Skin epidermis (tissue), 12 donors: ENCODE measurements at regions not wholly inside any gene's neighbourhood (a gene's known extent, or its start where the extent isn't known, plus 50 kb on each side); places are given as distances from the start of the nearest gene placed in this dataset.

Source experiments
- H3K27ac ChIP-seq, 21 experiments: fragments of 200-600 bp; sonication (generic) in 11 of 21; one replicate each; pipeline ENCODE4 v1.5.0; 2020; ENCODE audit warnings: mild to moderate bottlenecking in 3 of 21, inconsistent platforms in 2 of 21, moderate library complexity in 2 of 21
- H3K4me3 ChIP-seq, 7 experiments: fragments of 200-600 bp; sonication (generic) in 2 of 7; one replicate each; pipeline ENCODE4 v1.5.0; 2020; ENCODE audit warnings: inconsistent platforms in 2 of 7, mild to moderate bottlenecking in 2 of 7, moderate library complexity in 1 of 7

DNA sequence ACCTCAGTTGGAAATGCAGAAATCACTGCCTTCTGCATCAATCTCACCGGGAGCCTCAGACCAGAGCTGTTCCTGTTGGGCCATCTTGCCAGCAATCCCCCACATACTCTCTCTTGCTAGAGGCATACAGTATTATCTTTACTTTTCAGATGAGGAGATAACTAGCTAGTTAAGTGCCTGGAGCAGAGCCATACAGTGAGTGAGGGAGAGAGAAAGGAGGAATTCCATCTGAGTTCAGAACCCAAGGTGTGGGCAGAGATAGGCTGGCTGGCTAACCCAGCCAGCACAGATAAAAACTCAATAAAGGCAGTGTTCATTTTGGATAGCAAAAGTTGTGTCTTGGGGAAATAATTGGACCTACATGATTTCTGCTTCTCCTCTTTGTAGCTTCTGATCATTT is 268.0 kb upstream of the KIF2A start:
- H3K4me3 ChIP-seq, result no peak overlapping the region
- no peak overlapping the region for H3K27ac ChIP-seq

DNA sequence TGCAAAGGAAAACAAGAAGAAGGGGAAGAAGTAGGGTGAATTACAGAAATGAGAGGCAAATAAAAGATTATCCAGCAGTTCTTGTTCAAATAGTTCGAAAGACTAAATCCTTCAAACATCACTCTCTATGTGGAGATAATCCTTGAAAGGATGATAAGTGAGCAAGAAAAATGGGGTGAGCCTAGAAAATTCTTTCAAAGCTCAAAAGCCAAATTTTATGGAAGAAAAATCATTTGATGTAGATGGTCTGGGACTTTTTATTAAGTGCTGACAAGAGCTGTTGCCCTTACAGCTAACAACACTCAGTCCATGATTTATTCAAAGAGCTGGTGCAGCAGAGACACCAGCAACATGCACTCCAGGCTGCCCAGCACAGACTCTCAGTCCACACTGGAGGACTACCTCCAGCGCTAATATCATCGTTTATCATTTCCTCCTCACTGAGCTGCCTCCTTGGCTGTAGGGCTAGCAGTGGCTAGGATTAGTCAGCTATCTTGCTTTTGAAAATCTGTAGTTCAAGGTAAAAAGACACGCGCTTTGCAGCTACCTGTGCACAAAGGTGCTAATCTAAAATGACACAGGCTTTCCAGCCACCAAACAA is 264.8 kb upstream of the KIF2A start:
- no peak overlapping the region for H3K4me3 ChIP-seq
- no peak overlapping the region for H3K27ac ChIP-seq

- H3K4me3 ChIP-seq, result no peak overlapping the region
Measured at GRCh38 chr5:62042007-62042406, 264.0 kb upstream of the KIF2A start.

GRCh38 chr5:62043289-62044280 is 262.4 kb upstream of the KIF2A start:
- Histone ChIP-seq H3K27ac (no peak overlapping the region), H3K4me3 (no peak overlapping the region)

More at GRCh38 chr5:62042007-62042406, 264.0 kb upstream of the KIF2A start:
- no peak overlapping the region for H3K27ac ChIP-seq

- no peak overlapping the region for H3K4me3 ChIP-seq
Measured at GRCh38 chr5:62044989-62045388, 261.0 kb upstream of the KIF2A start.

GRCh38 chr5:62046191-62046590 is 259.8 kb upstream of the KIF2A start:
- H3K27ac ChIP-seq, result no peak overlapping the region
- no peak overlapping the region for H3K4me3 ChIP-seq

More at GRCh38 chr5:62044989-62045388, 261.0 kb upstream of the KIF2A start:
- H3K27ac ChIP-seq, result no peak overlapping the region

GRCh38 chr5:62051747-62052146 is 254.3 kb upstream of the KIF2A start:
- H3K27ac ChIP-seq, result no peak overlapping the region
- no peak overlapping the region for H3K4me3 ChIP-seq

DNA sequence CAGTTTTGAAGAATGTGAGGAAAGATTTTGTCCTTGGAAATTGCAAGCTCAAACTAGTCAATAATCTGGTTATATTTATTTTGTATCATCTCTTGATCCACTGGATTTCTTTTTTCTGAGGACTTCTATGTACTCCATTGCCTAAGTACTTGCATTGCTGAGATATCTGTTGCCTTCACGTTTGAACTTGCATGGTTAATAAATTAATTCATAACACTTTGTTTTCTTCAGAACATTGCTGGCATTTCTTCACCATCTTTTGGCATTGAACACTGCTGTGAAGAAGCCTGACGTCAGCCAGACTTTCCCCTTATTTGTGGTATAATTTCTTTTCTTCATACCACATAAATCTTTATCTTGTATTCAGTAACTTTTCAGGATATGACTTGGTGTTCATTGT is 246.0 kb upstream of the KIF2A start:
- Histone ChIP-seq H3K27ac (no peak overlapping the region), H3K4me3 (no peak overlapping the region)

DNA sequence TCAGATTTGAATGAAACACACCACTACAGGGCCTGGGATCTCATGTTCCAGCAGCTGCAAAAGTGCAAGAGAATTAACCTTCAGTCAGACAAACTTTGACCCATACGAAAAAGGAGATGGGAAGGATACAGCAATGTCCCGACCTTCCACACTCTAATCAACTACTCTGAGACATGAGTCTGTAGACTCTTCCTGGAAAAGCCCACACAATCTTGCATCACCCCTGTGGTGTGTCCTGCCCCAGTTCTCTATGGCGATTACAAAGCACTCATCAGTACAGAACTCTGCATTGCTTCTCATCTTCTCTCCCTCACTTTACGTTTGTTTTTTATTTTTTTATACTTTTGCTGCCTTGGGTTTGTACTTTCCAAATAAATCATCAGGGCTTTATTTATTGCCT is 241.0 kb upstream of the KIF2A start:
- Histone ChIP-seq H3K27ac (no peak overlapping the region), H3K4me3 (no peak overlapping the region)

- no peak overlapping the region for H3K4me3 ChIP-seq
- no peak overlapping the region for H3K27ac ChIP-seq
Measured at GRCh38 chr5:62066761-62067277, 239.2 kb upstream of the KIF2A start.

- no peak overlapping the region for H3K4me3 ChIP-seq
Measured at GRCh38 chr5:62068554-62068953, 237.5 kb upstream of the KIF2A start.

DNA sequence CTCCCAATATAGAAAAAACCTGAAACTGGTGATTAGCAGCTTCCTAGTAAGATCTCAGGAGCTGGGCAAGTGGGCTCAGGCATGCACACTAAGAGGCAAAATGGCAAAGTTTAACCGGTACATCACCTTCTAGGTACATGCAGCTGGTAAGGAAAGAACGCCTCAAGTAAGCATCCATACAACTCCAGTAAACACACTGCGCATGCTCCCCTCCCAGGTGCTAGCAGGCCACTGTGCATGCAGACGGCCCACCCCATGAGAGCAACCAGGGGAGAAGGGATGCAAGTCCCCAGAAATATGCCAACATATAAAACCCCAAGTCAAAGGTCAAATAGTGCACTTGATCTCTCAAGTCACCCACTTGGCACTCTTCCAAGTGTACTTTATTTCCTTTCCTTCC is 228.6 kb upstream of the KIF2A start:
- H3K27ac ChIP-seq, result no peak overlapping the region
- no peak overlapping the region for H3K4me3 ChIP-seq

More at GRCh38 chr5:62068554-62068953, 237.5 kb upstream of the KIF2A start:
- no peak overlapping the region for H3K27ac ChIP-seq

DNA sequence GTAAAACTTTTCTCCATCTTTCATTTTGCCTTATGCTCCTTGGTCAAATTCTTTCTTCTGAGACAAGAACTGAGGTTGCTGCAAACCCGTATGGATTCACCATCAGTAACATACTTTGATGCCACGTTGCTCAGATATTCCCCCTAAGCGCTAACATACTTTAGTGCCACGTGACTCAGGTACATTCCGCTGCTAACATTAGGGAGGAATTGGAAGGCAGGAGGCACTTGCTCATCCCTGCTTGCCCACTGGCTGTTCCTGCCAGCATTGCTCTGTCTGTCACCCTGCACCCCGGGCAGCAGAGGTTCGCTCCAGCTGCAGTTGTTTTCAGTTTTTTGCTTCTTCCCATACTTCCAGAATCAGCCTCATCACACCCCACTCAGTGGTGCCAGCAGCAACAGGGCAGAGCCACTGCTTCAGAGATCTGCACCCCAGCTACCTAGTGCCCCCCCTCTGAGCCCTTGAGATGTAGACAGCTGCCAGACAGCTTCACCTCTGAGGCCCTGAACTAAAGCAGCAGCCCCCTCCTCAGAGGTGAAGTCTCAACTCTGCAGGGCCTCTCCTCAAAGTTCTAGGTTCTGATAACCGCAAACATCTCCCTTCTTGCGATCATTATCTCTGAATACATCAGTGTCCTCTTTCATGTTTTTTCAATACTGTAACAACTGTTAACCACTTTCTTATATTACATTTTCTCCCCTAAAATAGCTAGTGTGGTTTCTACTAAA is 228.0 kb upstream of the KIF2A start:
- Histone ChIP-seq H3K27ac (no peak overlapping the region), H3K4me3 (no peak overlapping the region)

DNA sequence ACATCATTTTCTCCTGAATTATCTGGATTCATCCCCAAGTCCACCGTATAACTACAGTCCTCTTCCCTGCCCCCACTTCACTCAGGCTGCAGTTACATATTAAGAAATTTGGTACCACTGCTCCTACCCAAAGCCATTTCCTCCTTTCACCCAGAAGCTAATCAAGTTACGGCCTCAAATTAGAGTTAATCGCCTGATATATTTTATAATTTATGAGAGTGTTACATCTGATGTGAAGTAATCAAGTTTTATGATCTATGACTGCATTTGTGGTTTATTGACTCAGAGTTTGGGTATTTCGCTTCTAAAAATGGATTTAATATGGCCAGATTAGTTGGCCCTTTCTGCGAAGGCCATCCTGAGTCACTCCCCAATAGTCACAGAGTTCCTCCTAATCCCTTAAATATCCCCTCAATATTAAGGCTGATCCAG is 223.6 kb upstream of the KIF2A start:
- H3K4me3 ChIP-seq, result no peak overlapping the region
- no peak overlapping the region for H3K27ac ChIP-seq

DNA sequence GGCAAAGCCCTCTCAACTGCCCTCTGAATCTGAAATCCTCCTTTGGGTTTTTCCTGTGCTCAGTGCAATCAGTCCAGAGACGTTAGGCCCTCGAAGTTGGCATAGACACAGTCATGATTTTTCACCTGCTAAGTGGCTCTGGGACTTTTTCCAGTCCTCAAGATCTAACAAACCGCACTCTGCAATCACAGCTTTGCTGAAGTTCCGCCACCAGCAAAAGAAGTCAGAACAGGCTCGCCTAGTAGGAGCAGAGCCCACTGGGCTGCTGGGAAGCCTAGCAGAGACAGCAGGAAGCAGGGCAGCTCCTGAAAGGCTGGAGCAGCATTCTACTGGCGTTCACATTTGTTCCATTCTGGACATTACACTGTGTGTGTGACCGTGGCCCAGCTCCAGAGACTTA is 222.8 kb upstream of the KIF2A start:
- Histone ChIP-seq H3K4me3 (no peak overlapping the region), H3K27ac (no peak overlapping the region)

DNA sequence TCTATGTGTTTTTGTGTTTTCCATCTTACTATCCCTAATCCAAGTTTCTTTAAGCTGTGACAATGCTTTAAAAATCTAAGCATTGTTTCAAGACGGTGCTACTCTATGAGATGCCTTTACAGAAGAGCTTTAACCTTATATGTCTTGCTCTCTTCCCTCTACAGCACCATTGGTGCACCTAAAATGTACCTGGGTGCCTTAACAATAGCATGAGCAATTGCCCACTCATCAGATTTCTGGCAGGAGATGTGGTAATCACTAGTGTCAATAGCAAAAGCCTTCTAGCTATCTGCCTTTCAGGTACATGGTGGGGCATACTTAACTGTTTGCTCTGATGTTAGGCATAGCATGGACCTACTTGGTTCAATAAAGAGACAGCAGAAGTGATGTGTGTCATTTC is 222.3 kb upstream of the KIF2A start:
- Histone ChIP-seq H3K4me3 (no peak overlapping the region), H3K27ac (no peak overlapping the region)

GRCh38 chr5:62084391-62084790 is 221.6 kb upstream of the KIF2A start:
- Histone ChIP-seq H3K27ac (no peak overlapping the region), H3K4me3 (no peak overlapping the region)

- no peak overlapping the region for H3K27ac ChIP-seq
- no peak overlapping the region for H3K4me3 ChIP-seq
Measured at GRCh38 chr5:62090953-62091352, 215.1 kb upstream of the KIF2A start.

DNA sequence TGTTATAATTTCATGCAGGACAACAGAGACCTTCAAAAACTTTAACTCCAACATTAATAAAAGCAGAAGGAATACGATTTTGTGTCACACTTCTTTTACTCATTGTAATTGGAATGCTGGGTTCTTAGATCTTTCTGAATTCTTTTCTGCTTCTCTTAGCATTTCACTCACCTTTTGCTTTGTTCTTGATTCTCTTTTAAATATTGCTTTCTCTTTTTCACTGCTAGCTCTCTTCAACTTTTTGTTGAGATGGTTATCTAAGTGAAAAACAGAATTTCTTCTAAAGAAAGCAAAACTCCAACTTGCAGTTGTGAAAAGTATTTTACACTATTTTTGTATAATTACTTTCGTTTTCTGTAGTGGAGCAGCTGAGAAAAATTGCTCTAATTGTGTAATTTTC is 212.6 kb upstream of the KIF2A start:
- H3K4me3 ChIP-seq, result no peak overlapping the region
- no peak overlapping the region for H3K27ac ChIP-seq

DNA sequence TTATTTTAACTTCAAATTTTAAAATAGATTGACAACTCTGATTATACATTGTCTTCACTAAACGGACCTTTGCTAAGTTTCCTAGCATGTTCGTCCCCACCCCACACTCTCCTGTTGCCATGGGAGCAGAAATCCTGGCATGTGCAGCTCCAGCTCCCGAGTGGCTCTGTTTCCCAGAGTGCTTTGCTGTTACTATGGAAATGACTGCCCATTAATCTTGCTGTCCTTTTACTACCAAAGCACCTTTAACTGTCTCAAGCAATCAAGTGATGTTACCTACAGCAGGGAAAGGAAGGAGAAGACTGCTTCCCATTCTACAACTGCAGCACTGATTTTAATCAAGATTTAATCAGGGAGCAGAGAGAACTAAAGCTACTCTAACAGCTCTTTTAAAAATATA is 212.0 kb upstream of the KIF2A start:
- H3K4me3 ChIP-seq, result no peak overlapping the region
- H3K27ac ChIP-seq, result no peak overlapping the region
